Renal cortical epithelial cell (primary cell): ENCODE measurements at regions not wholly inside any gene's neighbourhood (a gene's known extent, or its start where the extent isn't known, plus 50 kb on each side); places are given as distances from the start of the nearest gene placed in this dataset.

Experiments
- DNase-seq: peaks from one replicate; pipeline ENCODE4 v3.0.0-alpha.2; 2011; ENCODE audit warnings: low read depth

DNA sequence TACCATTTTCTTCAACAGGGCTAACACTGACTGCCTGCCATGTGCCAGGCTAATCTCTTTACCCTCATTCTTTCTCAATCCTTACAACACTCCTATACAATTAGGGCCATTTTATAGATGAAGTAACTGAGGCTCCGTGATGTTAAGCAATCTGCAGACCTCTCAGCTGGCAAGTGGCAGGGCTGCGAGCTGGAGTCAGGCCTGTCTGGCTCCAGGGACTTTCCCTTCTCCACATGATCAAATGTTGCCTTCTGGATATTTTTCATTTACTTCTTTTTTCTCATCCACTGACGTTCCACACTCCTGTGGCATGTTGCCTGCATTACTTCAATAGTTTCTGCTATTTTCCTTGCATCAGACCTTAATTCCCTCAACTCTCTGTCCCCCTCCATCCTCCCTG is 55.2 kb upstream of the TAGAP start:
- no peak for DNase-seq

GRCh38 chr6:159099276-159099675 is 54.5 kb upstream of the TAGAP start:
- DNase-seq, result no peak

DNA sequence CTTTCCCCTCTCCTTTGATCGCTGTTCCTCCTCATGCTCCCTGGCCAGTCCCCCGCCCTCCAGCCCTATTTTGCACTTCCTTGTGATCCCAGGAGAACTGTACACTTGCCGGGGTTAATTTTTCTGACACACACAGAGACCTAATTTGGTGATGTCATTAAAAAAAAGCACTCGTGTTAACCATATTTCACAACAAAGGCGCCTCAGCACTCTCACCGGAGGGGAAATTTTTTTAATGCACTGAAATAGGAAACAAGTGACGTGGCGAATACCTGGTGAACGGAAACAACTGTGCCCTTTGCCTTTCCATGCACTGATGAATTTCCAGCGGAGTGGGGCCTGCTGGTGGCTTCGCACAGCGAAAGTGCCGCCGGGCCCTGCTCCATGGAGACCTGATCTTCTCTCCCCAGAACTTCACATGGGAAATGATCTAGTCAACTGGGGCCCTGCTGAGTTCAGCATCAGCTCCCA is 53.9 kb upstream of the TAGAP start:
- peak; percentile 85 for DNase-seq

DNA sequence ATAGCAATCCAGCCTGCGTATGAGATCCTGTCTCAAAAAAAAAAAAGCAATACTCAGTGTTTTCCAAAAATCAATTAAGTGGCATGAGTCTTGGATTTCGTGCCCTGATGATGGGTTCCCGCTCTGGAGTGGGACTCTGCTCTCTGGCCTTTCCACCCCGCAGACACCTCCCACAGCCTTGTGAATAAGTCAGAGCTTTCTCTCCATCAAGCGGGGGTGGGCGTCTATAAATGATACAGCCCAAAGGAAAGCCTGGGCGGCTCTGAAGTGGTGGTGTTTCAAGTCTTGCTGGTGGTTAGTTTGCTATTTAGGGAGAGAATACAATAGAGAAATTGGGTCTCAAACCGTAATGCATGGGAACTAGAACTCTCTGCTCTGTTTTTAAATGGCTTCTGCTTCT is 52.5 kb upstream of the TAGAP start:
- no peak for DNase-seq

- DNase-seq, result no peak
Measured at GRCh38 chr6:159095616-159096015, 50.8 kb upstream of the TAGAP start.

GRCh38 chr6:159094444-159095252 is 49.9 kb upstream of the TAGAP start:
- no peak for DNase-seq
